K562 (cell line): ENCODE measurements at regions not wholly inside any gene's neighbourhood (a gene's known extent, or its start where the extent isn't known, plus 50 kb on each side); places are given as distances from the start of the nearest gene placed in this dataset.

ENCODE experiments used
- BHLHE40 ChIP-seq: IDR thresholded peaks from 2 replicates; pipeline ENCODE4 v1.6.1; 2011; ENCODE audit warnings: low read length, improper control_type of control experiment
- CREB1 ChIP-seq, 2 experiments: sonication (generic) in 1 of 2; formaldehyde crosslinking in 1 of 2; IDR thresholded peaks; 2 replicates each; pipeline versions ENCODE4 v1.6.1 to v1.8.0; 2012 to 2022; ENCODE audit warnings: inconsistent platforms in 1 of 2, mild to moderate bottlenecking in 1 of 2, missing genetic modification reagents in 1 of 2, moderate library complexity in 1 of 2
- POLR2AphosphoS5 ChIP-seq: IDR thresholded peaks from 2 replicates; pipeline ENCODE4 v1.6.1; 2011; ENCODE audit warnings: mild to moderate bottlenecking, low read depth, low read length, moderate library complexity; ENCODE audit not compliant: control insufficient read depth, insufficient read depth
- SRF ChIP-seq, 2 experiments: fragments of 250-450, 450-650 bp in 1 of 2; sonication (Bioruptor Pico) in 1 of 2; sonication (generic) in 1 of 2; formaldehyde crosslinking; IDR thresholded peaks; 2 replicates each; pipeline versions ENCODE4 v1.5.0 to v1.5.1; 2020 to 2022; ENCODE audit warnings: mild to moderate bottlenecking in 1 of 2, missing genetic modification reagents in 1 of 2
- SRSF3 ChIP-seq: fragments of 200-400 bp; formaldehyde crosslinking; IDR thresholded peaks from 2 replicates; pipeline ENCODE4 v1.6.1; 2016; ENCODE audit warnings: mild to moderate bottlenecking, low read length, moderate library complexity; ENCODE audit not compliant: insufficient read depth
- TF ChIP-seq, protein P1 (sequence below): fragments of 250-450 bp; sonication (Bioruptor Pico); IDR thresholded peaks from 2 replicates; pipeline ENCODE4 v1.5.0; 2020; ENCODE audit warnings: mild to moderate bottlenecking, borderline replicate concordance
- TF ChIP-seq, protein P2 (sequence below), 3 experiments: fragments of 200-800 bp in 1 of 3; sonication (Bioruptor generic) in 1 of 3; sonication (generic) in 1 of 3; formaldehyde crosslinking in 1 of 3; IDR thresholded peaks; 2 replicates each; pipeline versions ENCODE4 v1.6.1 to v1.8.0; 2016 to 2022; ENCODE audit warnings: mild to moderate bottlenecking in 2 of 3, missing compliant biosample characterization in 2 of 3, missing genetic modification characterization in 2 of 3, missing genetic modification reagents in 1 of 3
- TF ChIP-seq, protein P3 (sequence below): fragments of 250-450 bp; sonication (Bioruptor Pico); IDR thresholded peaks from 2 replicates; pipeline ENCODE4 v1.8.0; 2022; ENCODE audit warnings: moderate library complexity, mild to moderate bottlenecking, inconsistent platforms

DNA sequence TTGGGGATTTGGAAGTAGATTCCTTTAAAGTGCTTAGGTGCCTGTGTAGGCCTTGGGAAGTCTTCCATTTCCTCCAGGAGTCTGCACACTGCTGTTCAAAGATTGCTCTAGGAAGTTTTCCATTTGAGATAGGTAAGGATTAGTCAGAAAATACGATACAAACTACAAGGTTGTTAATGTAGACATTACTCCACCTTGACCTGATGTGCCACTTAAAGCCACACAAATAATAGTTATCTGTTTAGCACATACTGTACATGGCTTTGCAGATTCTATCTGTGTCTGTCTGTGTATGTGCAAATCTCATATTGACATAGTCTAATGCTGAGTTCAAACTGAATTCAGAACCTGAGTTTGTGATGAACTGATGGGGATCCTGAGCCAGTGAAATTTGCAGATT lies 118.4 kb downstream of the RHOU start:
- TF ChIP-seq SRF (CRISPR knock-in tag; IDR thresholded peaks at IDR 0.05) (no peak), SRSF3 (no peak), BHLHE40 (no peak), CREB1 (IDR thresholded peaks at IDR 0.05) (no peak), CREB1 (CRISPR knock-in tag; IDR thresholded peaks at IDR 0.05) (no peak), POLR2AphosphoS5 (no peak)
- TF ChIP-seq, protein P1, sequence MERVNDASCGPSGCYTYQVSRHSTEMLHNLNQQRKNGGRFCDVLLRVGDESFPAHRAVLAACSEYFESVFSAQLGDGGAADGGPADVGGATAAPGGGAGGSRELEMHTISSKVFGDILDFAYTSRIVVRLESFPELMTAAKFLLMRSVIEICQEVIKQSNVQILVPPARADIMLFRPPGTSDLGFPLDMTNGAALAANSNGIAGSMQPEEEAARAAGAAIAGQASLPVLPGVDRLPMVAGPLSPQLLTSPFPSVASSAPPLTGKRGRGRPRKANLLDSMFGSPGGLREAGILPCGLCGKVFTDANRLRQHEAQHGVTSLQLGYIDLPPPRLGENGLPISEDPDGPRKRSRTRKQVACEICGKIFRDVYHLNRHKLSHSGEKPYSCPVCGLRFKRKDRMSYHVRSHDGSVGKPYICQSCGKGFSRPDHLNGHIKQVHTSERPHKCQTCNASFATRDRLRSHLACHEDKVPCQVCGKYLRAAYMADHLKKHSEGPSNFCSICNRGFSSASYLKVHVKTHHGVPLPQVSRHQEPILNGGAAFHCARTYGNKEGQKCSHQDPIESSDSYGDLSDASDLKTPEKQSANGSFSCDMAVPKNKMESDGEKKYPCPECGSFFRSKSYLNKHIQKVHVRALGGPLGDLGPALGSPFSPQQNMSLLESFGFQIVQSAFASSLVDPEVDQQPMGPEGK (CRISPR knock-in tag), result no peak
- TF ChIP-seq, protein P2, sequence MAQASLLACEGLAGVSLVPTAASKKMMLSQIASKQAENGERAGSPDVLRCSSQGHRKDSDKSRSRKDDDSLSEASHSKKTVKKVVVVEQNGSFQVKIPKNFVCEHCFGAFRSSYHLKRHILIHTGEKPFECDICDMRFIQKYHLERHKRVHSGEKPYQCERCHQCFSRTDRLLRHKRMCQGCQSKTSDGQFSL (CRISPR knock-in tag; IDR thresholded peaks at IDR 0.05), result no peak
- TF ChIP-seq, protein P2 (tag; IDR thresholded peaks at IDR 0.05), result no peak
- TF ChIP-seq, protein P3, sequence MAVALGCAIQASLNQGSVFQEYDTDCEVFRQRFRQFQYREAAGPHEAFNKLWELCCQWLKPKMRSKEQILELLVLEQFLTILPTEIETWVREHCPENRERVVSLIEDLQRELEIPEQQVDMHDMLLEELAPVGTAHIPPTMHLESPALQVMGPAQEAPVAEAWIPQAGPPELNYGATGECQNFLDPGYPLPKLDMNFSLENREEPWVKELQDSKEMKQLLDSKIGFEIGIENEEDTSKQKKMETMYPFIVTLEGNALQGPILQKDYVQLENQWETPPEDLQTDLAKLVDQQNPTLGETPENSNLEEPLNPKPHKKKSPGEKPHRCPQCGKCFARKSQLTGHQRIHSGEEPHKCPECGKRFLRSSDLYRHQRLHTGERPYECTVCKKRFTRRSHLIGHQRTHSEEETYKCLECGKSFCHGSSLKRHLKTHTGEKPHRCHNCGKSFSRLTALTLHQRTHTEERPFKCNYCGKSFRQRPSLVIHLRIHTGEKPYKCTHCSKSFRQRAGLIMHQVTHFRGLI (CRISPR knock-in tag), result no peak
